Astrocyte of the cerebellum (primary cell): ENCODE measurements at regions not wholly inside any gene's neighbourhood (a gene's known extent, or its start where the extent isn't known, plus 50 kb on each side); places are given as distances from the start of the nearest gene placed in this dataset.
A peak's percentile ranks its signal among the peaks of the same experiment; 100 is the strongest.

ENCODE experiments used
- DNase-seq: peaks from one replicate; pipeline ENCODE4 v3.0.0-alpha.2; 2011; ENCODE audit warnings: low read depth
- H3K4me3 ChIP-seq: 2 replicates; pipeline ENCODE4 v1.5.1; 2011; ENCODE audit warnings: mild to moderate bottlenecking, low read depth, low read length, moderate library complexity
- CTCF ChIP-seq: IDR thresholded peaks from 2 replicates; pipeline ENCODE4 v1.5.1; 2012; ENCODE audit warnings: low read length, low read depth, moderate library complexity, mild to moderate bottlenecking; ENCODE audit errors: missing control alignments
- in situ Hi-C: cut with HindIII; loops from 2 replicates; pipeline ENCODE4 v1.10.0; 2017; ENCODE audit warnings: low sequenced_read_pairs

GRCh38 chr7:109091042-109091441, 521.4 kb downstream of the DNAJB9 start:
- in situ Hi-C loops, result no loop called here
- DNase-seq, result no peak

GRCh38 chr7:109092268-109092667, 522.6 kb downstream of the DNAJB9 start:
- in situ Hi-C loops, result no loop called here
- DNase-seq, result no peak
- peak; percentile 31 for TF ChIP-seq CTCF
- H3K4me3 ChIP-seq, result no peak overlapping the region

More at GRCh38 chr7:109091042-109091441, 521.4 kb downstream of the DNAJB9 start:
- TF ChIP-seq CTCF, result no peak
- H3K4me3 ChIP-seq, result no peak overlapping the region

GRCh38 chr7:109101332-109101731, 531.7 kb downstream of the DNAJB9 start:
- TF ChIP-seq CTCF, result no peak
- DNase-seq, result no peak
- in situ Hi-C loops, result no loop called here
- H3K4me3 ChIP-seq, result no peak overlapping the region

- in situ Hi-C loops, result no loop called here
- H3K4me3 ChIP-seq, result no peak overlapping the region
- DNase-seq, result no peak
- TF ChIP-seq CTCF, result no peak
These were observed 539.9 kb downstream of the DNAJB9 start for GRCh38 chr7:109109558-109109957.

- H3K4me3 ChIP-seq, result no peak overlapping the region
- no peak for TF ChIP-seq CTCF
- in situ Hi-C loops, result no loop called here
- no peak for DNase-seq
These were observed 541.4 kb downstream of the DNAJB9 start for GRCh38 chr7:109111086-109111485.

- in situ Hi-C loops, result no loop called here
- TF ChIP-seq CTCF, result no peak
- DNase-seq, result no peak
- no peak overlapping the region for H3K4me3 ChIP-seq
These were observed 552.1 kb downstream of the DNAJB9 start for GRCh38 chr7:109121599-109122300.
